ENCODE measurements at regions not wholly inside any gene's neighbourhood (a gene's known extent, or its start where the extent isn't known, plus 50 kb on each side); places are given as distances from the start of the nearest gene placed in this dataset.

GRCh38 chr4:164484551-164484950 lies 269.4 kb upstream of the SMIM31 start:
- no peaks in the 10 kb centered on the region for H3K9me3 ChIP-seq (ENCODE audit: control insufficient read depth in 2 of 2, low read length in 2 of 2)
- no peaks in the 10 kb centered on the region for H3K27me3 ChIP-seq (ENCODE audit: control insufficient read depth in 1 of 2, insufficient read depth in 2 of 2, low read length in 2 of 2)
- no peaks in the 10 kb centered on the region for H3K4me1 ChIP-seq (ENCODE audit: control insufficient read depth, insufficient read depth, low read length)
- no peaks in the 10 kb centered on the region for H3K36me3 ChIP-seq (ENCODE audit: control insufficient read depth in 2 of 2, insufficient read depth in 2 of 2, low read length in 2 of 2)
- H3K9ac ChIP-seq (ENCODE audit: low read length in 2 of 2): no peak overlapping the region
- H3K4me3 ChIP-seq (ENCODE audit: low read length in 2 of 2): no peak overlapping the region
- H3K27ac ChIP-seq (ENCODE audit: low read length): no peak overlapping the region

- no peaks in the 10 kb centered on the region for H3K27me3 ChIP-seq (ENCODE audit: control insufficient read depth in 1 of 2, insufficient read depth in 2 of 2, low read length in 2 of 2)
- H3K9me3 ChIP-seq (ENCODE audit: control insufficient read depth in 2 of 2, low read length in 2 of 2): no peaks in the 10 kb centered on the region
- H3K27ac ChIP-seq (ENCODE audit: low read length): no peak overlapping the region
Observed at GRCh38 chr4:164485136-164485535, 268.8 kb upstream of the SMIM31 start.

GRCh38 chr4:164488114-164488513 lies 265.8 kb upstream of the SMIM31 start:
- Histone ChIP-seq H3K36me3 (ENCODE audit: control insufficient read depth in 2 of 2, insufficient read depth in 2 of 2, low read length in 2 of 2) (no peaks in the 10 kb centered on the region), H3K27me3 (ENCODE audit: control insufficient read depth in 1 of 2, insufficient read depth in 2 of 2, low read length in 2 of 2) (no peaks in the 10 kb centered on the region), H3K9ac (ENCODE audit: low read length in 2 of 2) (no peak overlapping the region), H3K9me3 (ENCODE audit: control insufficient read depth in 2 of 2, low read length in 2 of 2) (no peaks in the 10 kb centered on the region), H3K27ac (ENCODE audit: low read length) (no peak overlapping the region), H3K4me3 (ENCODE audit: low read length in 2 of 2) (no peak overlapping the region), H3K4me1 (ENCODE audit: control insufficient read depth, insufficient read depth, low read length) (no peaks in the 10 kb centered on the region)

More at GRCh38 chr4:164485136-164485535, 268.8 kb upstream of the SMIM31 start:
- Histone ChIP-seq H3K36me3 (ENCODE audit: control insufficient read depth in 2 of 2, insufficient read depth in 2 of 2, low read length in 2 of 2) (no peaks in the 10 kb centered on the region), H3K9ac (ENCODE audit: low read length in 2 of 2) (no peak overlapping the region), H3K4me3 (ENCODE audit: low read length in 2 of 2) (no peak overlapping the region), H3K4me1 (ENCODE audit: control insufficient read depth, insufficient read depth, low read length) (no peaks in the 10 kb centered on the region)

GRCh38 chr4:164501074-164501473 lies 252.9 kb upstream of the SMIM31 start:
- Histone ChIP-seq H3K27ac (ENCODE audit: low read length) (no peak overlapping the region), H3K4me1 (ENCODE audit: control insufficient read depth, insufficient read depth, low read length) (no peaks in the 10 kb centered on the region), H3K4me3 (ENCODE audit: low read length in 2 of 2) (no peak overlapping the region), H3K27me3 (ENCODE audit: control insufficient read depth in 1 of 2, insufficient read depth in 2 of 2, low read length in 2 of 2) (no peaks in the 10 kb centered on the region), H3K9me3 (ENCODE audit: control insufficient read depth in 2 of 2, low read length in 2 of 2) (no peaks in the 10 kb centered on the region), H3K36me3 (ENCODE audit: control insufficient read depth in 2 of 2, insufficient read depth in 2 of 2, low read length in 2 of 2) (no peaks in the 10 kb centered on the region), H3K9ac (ENCODE audit: low read length in 2 of 2) (no peak overlapping the region)

- no peaks in the 10 kb centered on the region for H3K36me3 ChIP-seq (ENCODE audit: control insufficient read depth in 2 of 2, insufficient read depth in 2 of 2, low read length in 2 of 2)
- no peaks in the 10 kb centered on the region for H3K4me1 ChIP-seq (ENCODE audit: control insufficient read depth, insufficient read depth, low read length)
- no peaks in the 10 kb centered on the region for H3K9me3 ChIP-seq (ENCODE audit: control insufficient read depth in 2 of 2, low read length in 2 of 2)
- no peak overlapping the region for H3K27ac ChIP-seq (ENCODE audit: low read length)
- no peak overlapping the region for H3K9ac ChIP-seq (ENCODE audit: low read length in 2 of 2)
- no peak overlapping the region for H3K4me3 ChIP-seq (ENCODE audit: low read length in 2 of 2)
- H3K27me3 ChIP-seq (ENCODE audit: control insufficient read depth in 1 of 2, insufficient read depth in 2 of 2, low read length in 2 of 2): no peaks in the 10 kb centered on the region
Observed at GRCh38 chr4:164503874-164504273, 250.1 kb upstream of the SMIM31 start.

GRCh38 chr4:164508097-164508496 lies 245.8 kb upstream of the SMIM31 start:
- no peaks in the 10 kb centered on the region for H3K4me1 ChIP-seq (ENCODE audit: control insufficient read depth, insufficient read depth, low read length)
- H3K27ac ChIP-seq (ENCODE audit: low read length): no peak overlapping the region
- no peaks in the 10 kb centered on the region for H3K36me3 ChIP-seq (ENCODE audit: control insufficient read depth in 2 of 2, insufficient read depth in 2 of 2, low read length in 2 of 2)
- H3K9me3 ChIP-seq (ENCODE audit: control insufficient read depth in 2 of 2, low read length in 2 of 2): no peaks in the 10 kb centered on the region
- no peak overlapping the region for H3K9ac ChIP-seq (ENCODE audit: low read length in 2 of 2)
- H3K4me3 ChIP-seq (ENCODE audit: low read length in 2 of 2): no peak overlapping the region
- H3K27me3 ChIP-seq (ENCODE audit: control insufficient read depth in 1 of 2, insufficient read depth in 2 of 2, low read length in 2 of 2): no peaks in the 10 kb centered on the region

- no peaks in the 10 kb centered on the region for H3K27me3 ChIP-seq (ENCODE audit: control insufficient read depth in 1 of 2, insufficient read depth in 2 of 2, low read length in 2 of 2)
- H3K9me3 ChIP-seq (ENCODE audit: control insufficient read depth in 2 of 2, low read length in 2 of 2): no peaks in the 10 kb centered on the region
- no peak overlapping the region for H3K4me3 ChIP-seq (ENCODE audit: low read length in 2 of 2)
- no peaks in the 10 kb centered on the region for H3K4me1 ChIP-seq (ENCODE audit: control insufficient read depth, insufficient read depth, low read length)
- H3K9ac ChIP-seq (ENCODE audit: low read length in 2 of 2): no peak overlapping the region
- no peak overlapping the region for H3K27ac ChIP-seq (ENCODE audit: low read length)
- no peaks in the 10 kb centered on the region for H3K36me3 ChIP-seq (ENCODE audit: control insufficient read depth in 2 of 2, insufficient read depth in 2 of 2, low read length in 2 of 2)
Observed at GRCh38 chr4:164508771-164509170, 245.2 kb upstream of the SMIM31 start.

GRCh38 chr4:164509951-164510350 lies 244.0 kb upstream of the SMIM31 start:
- peaks cover 0 to 2% of the 10 kb centered on the region in 2 donors for H3K9me3 ChIP-seq (ENCODE audit: control insufficient read depth in 2 of 2, low read length in 2 of 2)
- no peaks in the 10 kb centered on the region for H3K27me3 ChIP-seq (ENCODE audit: control insufficient read depth in 1 of 2, insufficient read depth in 2 of 2, low read length in 2 of 2)
- no peak overlapping the region for H3K27ac ChIP-seq (ENCODE audit: low read length)
- H3K4me1 ChIP-seq (ENCODE audit: control insufficient read depth, insufficient read depth, low read length): no peaks in the 10 kb centered on the region
- no peaks in the 10 kb centered on the region for H3K36me3 ChIP-seq (ENCODE audit: control insufficient read depth in 2 of 2, insufficient read depth in 2 of 2, low read length in 2 of 2)
- no peak overlapping the region for H3K4me3 ChIP-seq (ENCODE audit: low read length in 2 of 2)
- no peak overlapping the region for H3K9ac ChIP-seq (ENCODE audit: low read length in 2 of 2)

- H3K4me1 ChIP-seq (ENCODE audit: control insufficient read depth, insufficient read depth, low read length): no peaks in the 10 kb centered on the region
- H3K4me3 ChIP-seq (ENCODE audit: low read length in 2 of 2): no peak overlapping the region
- no peak overlapping the region for H3K9ac ChIP-seq (ENCODE audit: low read length in 2 of 2)
- H3K36me3 ChIP-seq (ENCODE audit: control insufficient read depth in 2 of 2, insufficient read depth in 2 of 2, low read length in 2 of 2): no peaks in the 10 kb centered on the region
- H3K27ac ChIP-seq (ENCODE audit: low read length): no peak overlapping the region
- H3K9me3 ChIP-seq (ENCODE audit: control insufficient read depth in 2 of 2, low read length in 2 of 2): peaks cover 0 to 2% of the 10 kb centered on the region in 2 donors
- H3K27me3 ChIP-seq (ENCODE audit: control insufficient read depth in 1 of 2, insufficient read depth in 2 of 2, low read length in 2 of 2): no peaks in the 10 kb centered on the region
Observed at GRCh38 chr4:164512124-164512523, 241.8 kb upstream of the SMIM31 start.

- Histone ChIP-seq H3K9me3 (ENCODE audit: control insufficient read depth in 2 of 2, low read length in 2 of 2) (peaks cover 0 to 2% of the 10 kb centered on the region in 2 donors), H3K36me3 (ENCODE audit: control insufficient read depth in 2 of 2, insufficient read depth in 2 of 2, low read length in 2 of 2) (no peaks in the 10 kb centered on the region)
Observed at GRCh38 chr4:164514765-164515164, 239.2 kb upstream of the SMIM31 start.

GRCh38 chr4:164524789-164525188 lies 229.1 kb upstream of the SMIM31 start:
- H3K4me1 ChIP-seq (ENCODE audit: control insufficient read depth, insufficient read depth, low read length): no peaks in the 10 kb centered on the region
- no peak overlapping the region for H3K27ac ChIP-seq (ENCODE audit: low read length)
- no peaks in the 10 kb centered on the region for H3K27me3 ChIP-seq (ENCODE audit: control insufficient read depth in 1 of 2, insufficient read depth in 2 of 2, low read length in 2 of 2)
- H3K9me3 ChIP-seq (ENCODE audit: control insufficient read depth in 2 of 2, low read length in 2 of 2): peaks cover 2 to 9% of the 10 kb centered on the region in 2 donors
- no peak overlapping the region for H3K4me3 ChIP-seq (ENCODE audit: low read length in 2 of 2)
- H3K36me3 ChIP-seq (ENCODE audit: control insufficient read depth in 2 of 2, insufficient read depth in 2 of 2, low read length in 2 of 2): no peaks in the 10 kb centered on the region
- H3K9ac ChIP-seq (ENCODE audit: low read length in 2 of 2): no peak overlapping the region

More at GRCh38 chr4:164514765-164515164, 239.2 kb upstream of the SMIM31 start:
- H3K9ac ChIP-seq (ENCODE audit: low read length in 2 of 2): no peak overlapping the region
- H3K4me1 ChIP-seq (ENCODE audit: control insufficient read depth, insufficient read depth, low read length): no peaks in the 10 kb centered on the region
- H3K27ac ChIP-seq (ENCODE audit: low read length): no peak overlapping the region
- H3K27me3 ChIP-seq (ENCODE audit: control insufficient read depth in 1 of 2, insufficient read depth in 2 of 2, low read length in 2 of 2): no peaks in the 10 kb centered on the region
- H3K4me3 ChIP-seq (ENCODE audit: low read length in 2 of 2): no peak overlapping the region
